Mucosa of descending colon (tissue), 3 donors: ENCODE measurements at regions not wholly inside any gene's neighbourhood (a gene's known extent, or its start where the extent isn't known, plus 50 kb on each side); places are given as distances from the start of the nearest gene placed in this dataset.

Source experiments
- ATAC-seq: fragments of 200-7000 bp; cut with Tn5 transposase; one replicate; pipeline ENCODE4 v1.9.1; 2020; ENCODE audit warnings: mild to moderate bottlenecking, moderate library complexity
- DNase-seq, 3 donors: peaks; one replicate each; pipeline ENCODE4 v3.0.0-alpha.2; 2020
- H3K36me3 ChIP-seq: fragments of 200-600 bp; one replicate; pipeline ENCODE4 v1.8.0; 2021; ENCODE audit warnings: low read depth, mild to moderate bottlenecking
- H3K4me1 ChIP-seq: fragments of 200-600 bp; one replicate; pipeline ENCODE4 v1.8.0; 2021; ENCODE audit warnings: low read depth, mild to moderate bottlenecking
- H3K4me3 ChIP-seq: fragments of 200-600 bp; one replicate; pipeline ENCODE4 v1.8.0; 2021; ENCODE audit warnings: mild to moderate bottlenecking
- H3K9me3 ChIP-seq: fragments of 200-600 bp; one replicate; pipeline ENCODE4 v1.8.0; 2021; ENCODE audit warnings: mild to moderate bottlenecking
- CTCF ChIP-seq: fragments of 200-600 bp; IDR thresholded peaks from one replicate; pipeline ENCODE4 v1.8.0; 2022; ENCODE audit warnings: antibody characterized with exemption, mild to moderate bottlenecking
- intact Hi-C, 2 donors: fragments of 100-400 bp; cut with DNase I in 1 of 2; cut with micrococcal nuclease in 1 of 2; formaldehyde crosslinking; loops; one replicate each; pipeline versions ENCODE4 v1.11.0 to v1.11.1; 2022; cut with DNase I, micrococcal nuclease
- donor health status: DM: no; HTN: no; CAD: no; lungs with moderate emphysema.
- donor health status: DM: no; HTN: no; CAD: no.
- donor health status: DM: no; HTN: yes; CAD: no.

GRCh38 chr5:121024416-121025311, 560.6 kb downstream of the PRR16 start:
- intact Hi-C loops = no loop called here
- no peak overlapping the region for H3K4me3 ChIP-seq
- TF ChIP-seq CTCF = no peak
- DNase-seq (no peak), ATAC-seq (no peak)
- H3K9me3 ChIP-seq = no peaks in the 10 kb centered on the region
- no peaks in the 10 kb centered on the region for H3K4me1 ChIP-seq
- no peaks in the 10 kb centered on the region for H3K36me3 ChIP-seq

GRCh38 chr5:121025671-121026070, 561.6 kb downstream of the PRR16 start:
- intact Hi-C loops = no loop called here
- Histone ChIP-seq H3K9me3 (no peaks in the 10 kb centered on the region), H3K4me1 (no peaks in the 10 kb centered on the region), H3K36me3 (no peaks in the 10 kb centered on the region), H3K4me3 (no peak overlapping the region)
- ATAC-seq = no peak
- no peak for TF ChIP-seq CTCF
- no peak for DNase-seq

GRCh38 chr5:121027636-121028035, 563.5 kb downstream of the PRR16 start:
- no peak for ATAC-seq
- no peak overlapping the region for H3K4me3 ChIP-seq
- H3K9me3 ChIP-seq = no peaks in the 10 kb centered on the region
- no peak for DNase-seq
- no peaks in the 10 kb centered on the region for H3K36me3 ChIP-seq
- no peaks in the 10 kb centered on the region for H3K4me1 ChIP-seq
- no peak for TF ChIP-seq CTCF
- intact Hi-C loops = no loop called here

DNA sequence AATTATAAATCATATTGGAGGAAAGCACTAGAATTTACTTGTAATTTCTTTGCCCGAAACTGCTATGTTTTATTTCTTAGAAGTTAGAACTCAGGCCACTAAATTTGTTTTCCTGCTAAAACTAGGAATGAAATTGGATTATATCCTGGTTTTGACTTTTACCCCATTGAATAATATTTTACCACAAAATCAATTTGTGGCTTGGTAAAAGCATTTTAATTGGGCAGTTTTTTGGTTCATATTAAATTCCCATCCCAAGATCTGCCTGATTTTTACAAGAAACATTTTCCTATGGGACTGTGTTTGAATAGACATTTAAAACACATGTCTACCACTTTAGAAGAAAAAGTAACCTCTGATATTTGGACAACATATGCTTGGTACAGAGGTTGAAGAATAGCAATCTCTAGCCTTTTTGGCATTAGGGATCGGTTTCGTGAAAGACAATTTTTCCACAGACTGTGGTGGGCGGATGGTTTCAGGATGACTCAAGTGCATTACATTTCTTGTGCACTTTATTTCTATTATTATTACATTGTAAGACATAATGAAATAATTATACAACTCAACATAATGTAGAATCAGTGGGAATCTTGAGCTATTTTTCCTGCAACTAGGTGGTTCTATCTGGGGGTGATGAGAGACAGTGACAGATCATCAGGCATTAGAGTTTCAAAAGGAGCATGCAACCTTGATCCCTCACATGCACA, 565.6 kb downstream of the PRR16 start:
- ATAC-seq = no peak
- TF ChIP-seq CTCF = no peak
- Histone ChIP-seq H3K36me3 (no peaks in the 10 kb centered on the region), H3K9me3 (no peaks in the 10 kb centered on the region), H3K4me3 (no peak overlapping the region), H3K4me1 (no peaks in the 10 kb centered on the region)
- no peak for DNase-seq
- intact Hi-C loops = no loop called here

- no peak overlapping the region for H3K4me3 ChIP-seq
- ATAC-seq = no peak
- no peak for TF ChIP-seq CTCF
- DNase-seq = no peak
- intact Hi-C loops = no loop called here
- H3K9me3 ChIP-seq = no peaks in the 10 kb centered on the region
- no peaks in the 10 kb centered on the region for H3K36me3 ChIP-seq
- no peaks in the 10 kb centered on the region for H3K4me1 ChIP-seq
Measured at GRCh38 chr5:121031491-121031890, 567.4 kb downstream of the PRR16 start.
